ENCODE measurements at regions not wholly inside any gene's neighbourhood (a gene's known extent, or its start where the extent isn't known, plus 50 kb on each side); places are given as distances from the start of the nearest gene placed in this dataset.

DNA sequence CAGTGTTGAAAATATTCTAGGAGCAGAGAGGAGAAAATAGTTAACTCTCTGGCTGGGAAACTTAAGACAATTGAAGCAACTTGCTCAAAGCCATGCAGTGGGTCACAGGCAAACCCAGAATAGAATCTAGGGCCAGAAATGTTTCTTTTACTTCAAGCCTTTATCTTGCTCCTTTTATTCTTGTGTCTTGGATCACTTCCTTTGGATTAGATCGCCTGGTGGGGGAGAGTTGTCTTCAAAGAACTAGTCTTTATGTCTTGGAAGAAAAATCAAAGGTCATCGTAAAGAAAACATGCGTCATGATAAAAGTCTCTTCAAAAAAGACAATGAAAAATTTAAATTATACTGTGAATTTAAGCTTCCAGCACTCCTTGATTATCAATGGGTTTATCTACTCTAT lies 493.6 kb upstream of the USP24 start:
- no peak for TF ChIP-seq POLR2A (IDR thresholded peaks at IDR 0.05)
- no peak for TF ChIP-seq EP300 (IDR thresholded peaks at IDR 0.05)

Data from ovary (tissue), 1 donor.